CD4-positive, alpha-beta T cell treated with Interleukin-15 for 1 hour (primary cell): ENCODE measurements at regions not wholly inside any gene's neighbourhood (a gene's known extent, or its start where the extent isn't known, plus 50 kb on each side); places are given as distances from the start of the nearest gene placed in this dataset.
"Not testable (repeated sequence)": the region's sequence is repeated elsewhere in the genome, so short reads cannot be mapped to it uniquely, and the experiment has no call there.

Experiments used
- DNase-seq: peaks from one replicate; pipeline ENCODE4 v3.0.0-alpha.2; 2020

DNA sequence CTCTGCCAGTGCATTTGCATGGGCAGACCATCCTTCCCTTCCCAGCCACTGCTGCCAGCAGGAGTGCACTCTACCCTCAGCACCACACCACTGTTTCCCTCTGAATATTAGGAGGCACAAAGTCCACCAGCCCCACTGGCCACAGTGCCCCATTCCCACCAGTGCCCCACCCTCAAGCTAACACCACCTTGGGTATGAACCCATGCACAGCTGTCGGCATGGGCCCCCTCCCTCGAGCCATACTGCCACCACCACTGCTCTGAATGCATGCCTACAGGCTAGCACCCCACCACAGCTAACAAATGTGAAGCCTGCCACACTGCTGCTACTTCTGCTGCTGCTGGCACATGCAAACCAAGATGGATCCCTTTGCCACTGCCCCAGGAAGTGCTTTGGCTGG lies 810.4 kb downstream of the TRAM1L1 start:
- DNase-seq: no peak

DNA sequence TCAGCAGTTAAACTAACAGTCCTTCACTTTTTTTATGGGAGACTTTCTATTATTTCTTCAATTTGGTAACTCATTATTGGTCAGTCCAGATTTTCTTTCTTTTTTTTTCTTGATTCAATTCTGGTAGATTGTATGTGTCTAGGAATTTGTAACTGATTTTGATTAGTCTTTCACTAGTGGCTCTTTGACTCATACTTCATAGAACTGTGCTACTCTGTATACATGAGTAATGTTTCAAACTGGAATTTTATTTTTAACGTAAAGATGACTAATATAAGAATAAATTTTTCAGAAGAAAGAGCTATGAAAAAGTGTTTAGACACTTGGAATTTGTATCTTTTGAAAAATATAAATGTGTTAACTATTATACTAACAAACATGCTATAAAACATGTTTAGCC lies 813.0 kb downstream of the TRAM1L1 start:
- no peak for DNase-seq

DNA sequence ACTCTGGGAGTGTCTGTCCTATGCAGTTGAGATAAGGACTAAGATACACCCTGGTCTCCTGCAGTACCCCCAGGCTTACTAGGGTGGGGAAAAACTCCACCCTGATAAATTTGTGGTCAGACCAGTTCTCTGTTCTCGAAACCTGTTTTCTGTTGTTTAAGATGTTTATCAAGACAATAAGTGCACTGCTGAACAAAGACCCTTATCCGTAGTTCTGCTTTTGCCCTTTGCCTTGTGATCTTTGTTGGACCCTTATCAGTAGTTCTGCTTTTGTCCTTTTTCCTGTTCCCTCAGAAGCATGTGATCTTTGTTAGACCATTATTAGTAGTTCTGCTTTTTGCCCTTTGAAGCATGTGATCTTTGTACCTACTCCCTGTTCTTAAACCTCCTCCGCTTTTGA lies 824.4 kb downstream of the TRAM1L1 start:
- DNase-seq: not testable (repeated sequence)

DNA sequence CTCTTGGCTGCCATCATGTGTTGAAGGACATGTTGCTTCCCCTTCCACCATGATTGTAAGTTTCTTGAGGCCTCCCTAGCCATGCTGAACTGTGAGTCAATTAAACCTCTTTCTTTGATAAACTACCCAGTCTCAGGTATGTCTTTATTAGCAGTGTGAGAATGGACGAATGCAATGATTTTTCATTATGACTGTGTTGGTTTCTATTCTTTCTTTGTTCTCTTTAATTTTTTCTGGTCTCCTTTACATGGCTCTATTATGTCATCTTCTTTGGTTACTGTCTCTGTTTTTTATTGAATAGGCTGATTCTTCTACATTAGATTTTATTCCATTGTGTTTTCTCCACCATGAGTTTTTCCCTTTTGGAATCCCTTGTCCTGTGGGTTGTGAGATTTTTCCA lies 840.6 kb downstream of the TRAM1L1 start:
- no peak for DNase-seq

DNA sequence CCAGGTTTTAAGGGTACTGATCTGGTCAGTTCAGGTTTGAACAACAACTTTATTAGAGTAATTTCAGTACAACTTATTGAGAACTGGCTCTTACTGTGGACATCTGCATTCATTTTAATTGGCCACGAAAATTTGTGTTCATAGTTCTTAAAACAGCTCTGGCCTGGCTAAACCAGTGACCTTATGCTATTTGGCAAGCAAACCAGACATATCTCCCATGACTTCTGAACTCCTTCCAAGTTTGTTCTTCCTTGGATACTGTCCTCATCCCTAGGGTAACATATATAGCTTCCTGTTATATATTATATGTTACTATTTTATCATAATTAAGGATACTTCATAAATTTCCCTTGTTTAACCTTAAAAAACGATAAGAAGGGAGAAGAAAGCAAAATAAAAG lies 841.9 kb downstream of the TRAM1L1 start:
- no peak for DNase-seq

DNA sequence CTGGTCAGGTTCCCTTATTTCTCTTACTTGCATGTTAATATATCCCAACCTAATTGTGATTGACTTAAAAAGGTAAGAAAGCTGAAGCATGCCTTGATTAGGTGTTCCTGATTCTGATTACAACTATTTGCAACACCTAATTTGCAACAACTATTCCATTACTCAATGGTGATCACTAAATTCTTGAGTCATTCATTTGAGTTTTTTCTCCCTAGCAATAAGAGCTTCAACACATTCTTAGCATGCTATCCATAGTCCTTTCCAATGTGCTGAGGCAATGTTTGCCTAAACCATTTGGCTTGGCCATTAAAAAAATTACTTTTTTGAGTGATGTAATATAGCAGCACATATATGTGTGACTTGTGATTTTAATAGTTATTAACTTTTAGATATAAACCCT lies 851.4 kb downstream of the TRAM1L1 start:
- DNase-seq: no peak

DNA sequence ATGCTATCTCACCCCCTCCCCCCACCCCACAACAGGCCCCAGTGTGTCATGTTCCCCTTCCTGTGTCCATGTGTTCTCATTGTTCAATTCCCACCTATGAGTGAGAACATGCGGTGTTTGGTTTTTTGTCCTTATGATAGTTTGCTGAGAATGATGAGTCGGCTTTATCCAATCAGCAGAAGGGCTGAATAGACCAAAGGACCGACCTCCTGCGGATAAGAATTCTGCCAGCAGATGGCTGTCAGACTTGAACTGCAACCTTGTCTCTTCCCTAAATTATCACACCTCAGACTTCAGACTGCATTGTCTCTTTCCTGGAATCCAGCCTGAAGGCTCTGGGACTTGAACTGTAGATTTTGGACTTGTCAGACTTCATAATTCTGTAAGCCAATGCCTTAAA lies 853.4 kb downstream of the TRAM1L1 start:
- not testable (repeated sequence) for DNase-seq

DNA sequence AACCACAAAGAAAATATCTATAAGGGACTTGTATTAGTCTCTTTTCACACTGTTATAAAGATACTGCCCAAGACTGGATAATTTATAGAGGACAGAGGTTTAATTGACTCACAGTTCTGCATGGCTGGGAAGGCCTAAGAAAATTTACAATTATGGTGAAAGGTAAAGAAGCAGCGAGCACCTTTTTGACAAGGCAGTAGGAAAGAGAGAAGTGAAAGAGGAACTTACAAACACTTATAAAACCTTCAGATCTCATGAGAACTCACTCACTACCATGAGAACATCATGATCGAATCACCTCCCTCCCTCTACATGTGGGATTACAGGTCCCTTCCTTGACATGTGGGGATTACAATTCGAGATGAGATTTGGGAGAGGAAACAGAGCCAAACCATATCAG lies 856.0 kb downstream of the TRAM1L1 start:
- DNase-seq: no peak

DNA sequence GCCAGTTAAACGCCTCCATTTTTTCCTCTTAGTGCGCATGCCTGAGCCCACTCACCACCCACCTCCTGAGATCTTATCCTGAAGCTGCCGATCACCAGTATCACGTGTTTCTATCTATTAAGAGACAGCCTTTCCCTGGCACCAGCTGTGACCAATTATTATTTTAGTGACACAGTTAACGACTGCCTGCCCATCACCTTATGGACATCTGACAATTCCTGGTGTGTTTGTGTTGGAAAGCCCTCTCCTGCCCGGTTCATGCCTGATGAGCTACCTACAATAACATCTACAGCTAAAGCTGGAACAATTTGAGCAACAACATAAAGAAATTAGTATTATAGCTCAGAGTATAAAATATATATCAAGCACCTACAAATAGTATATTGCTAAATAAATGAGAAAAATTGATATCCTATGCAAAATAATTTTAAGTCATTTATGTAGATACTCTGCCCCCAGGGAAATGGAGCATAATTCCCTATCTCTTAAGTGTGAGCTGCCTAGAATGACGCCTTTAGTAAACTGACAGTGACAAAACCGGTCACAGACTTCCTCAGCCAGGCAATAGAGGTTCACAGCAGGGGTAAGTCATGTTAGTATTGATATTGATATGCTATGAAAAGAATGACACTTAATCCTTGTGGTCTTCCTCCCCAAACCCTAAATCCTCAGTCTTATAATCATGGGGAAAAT lies 862.2 kb downstream of the TRAM1L1 start:
- DNase-seq: no peak

DNA sequence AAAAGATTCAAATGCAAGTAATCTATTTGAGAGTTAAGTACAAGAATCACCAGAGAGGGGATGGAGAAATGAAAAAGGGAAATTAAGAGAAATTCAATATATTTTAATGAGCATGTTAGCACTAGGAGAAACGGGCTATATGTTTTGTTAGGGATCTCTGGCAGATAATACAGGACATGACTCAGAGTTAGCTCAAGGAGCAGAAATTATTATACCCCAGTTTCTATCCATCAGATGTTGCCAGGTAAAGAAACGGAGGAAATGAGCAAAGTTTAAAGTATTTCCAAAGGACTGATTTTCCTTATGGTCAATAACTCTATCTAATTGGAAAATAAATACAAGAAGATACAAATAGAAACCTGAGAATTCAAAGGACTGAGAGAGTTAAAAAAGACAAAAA lies 867.6 kb downstream of the TRAM1L1 start:
- no peak for DNase-seq

DNA sequence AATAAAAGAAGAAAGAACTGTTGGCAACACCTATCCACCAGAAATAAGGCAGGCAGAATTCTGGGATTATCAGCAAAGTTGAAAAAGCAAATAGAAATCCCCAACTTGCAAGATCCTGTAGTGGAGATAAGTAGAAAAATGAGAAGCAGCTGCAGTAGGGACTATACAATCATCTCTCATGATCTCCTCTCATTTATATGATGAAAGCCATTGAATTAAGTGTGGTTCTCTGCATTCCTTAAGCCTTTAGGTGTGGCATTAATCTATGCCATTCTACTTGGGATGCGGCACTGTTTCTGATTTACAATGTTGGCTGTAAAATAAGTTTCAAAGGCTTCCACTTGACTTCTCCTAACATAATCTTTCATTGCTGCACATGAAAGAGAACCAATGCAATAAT lies 869.8 kb downstream of the TRAM1L1 start:
- no peak for DNase-seq

DNA sequence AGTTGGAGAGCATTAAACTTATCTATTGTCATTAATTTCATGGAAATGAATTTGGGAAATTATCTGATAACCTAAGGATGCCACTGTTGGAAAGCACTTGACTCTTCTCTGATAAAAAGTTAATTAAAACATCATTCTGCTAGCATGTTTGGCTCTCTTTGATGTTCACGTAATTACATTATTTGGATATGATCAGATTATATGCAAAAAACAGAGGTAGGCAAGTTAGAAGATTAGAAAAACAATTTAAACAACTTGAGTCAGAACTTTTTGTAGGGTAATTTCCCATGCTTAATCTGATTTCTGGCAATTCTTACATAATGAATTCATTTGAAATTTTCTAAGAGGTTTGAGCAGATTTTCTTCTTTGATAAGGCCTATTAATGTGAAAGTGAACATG lies 882.9 kb downstream of the TRAM1L1 start:
- DNase-seq: no peak

DNA sequence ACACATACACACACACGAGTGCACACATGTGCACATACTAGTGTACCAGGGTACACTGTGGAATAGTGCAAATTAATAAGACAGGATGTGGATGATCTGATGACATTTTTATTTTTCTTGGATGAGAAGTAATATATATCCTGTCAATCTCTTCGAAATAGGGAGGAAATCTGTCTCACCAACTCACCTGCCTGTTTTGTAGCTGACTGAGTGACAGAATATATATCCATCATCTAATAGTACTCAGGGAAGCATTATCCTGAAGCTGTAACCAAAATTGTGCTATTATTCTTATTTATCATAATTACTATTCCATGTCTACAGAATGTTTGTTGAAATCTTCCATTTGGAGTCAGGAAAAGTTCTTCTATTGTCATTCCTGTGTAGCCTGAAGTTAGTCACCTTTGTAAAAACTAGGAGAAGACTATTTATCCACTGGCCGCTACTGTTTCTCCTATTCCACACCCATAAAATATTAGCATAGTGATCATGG lies 888.0 kb downstream of the TRAM1L1 start:
- DNase-seq: no peak

DNA sequence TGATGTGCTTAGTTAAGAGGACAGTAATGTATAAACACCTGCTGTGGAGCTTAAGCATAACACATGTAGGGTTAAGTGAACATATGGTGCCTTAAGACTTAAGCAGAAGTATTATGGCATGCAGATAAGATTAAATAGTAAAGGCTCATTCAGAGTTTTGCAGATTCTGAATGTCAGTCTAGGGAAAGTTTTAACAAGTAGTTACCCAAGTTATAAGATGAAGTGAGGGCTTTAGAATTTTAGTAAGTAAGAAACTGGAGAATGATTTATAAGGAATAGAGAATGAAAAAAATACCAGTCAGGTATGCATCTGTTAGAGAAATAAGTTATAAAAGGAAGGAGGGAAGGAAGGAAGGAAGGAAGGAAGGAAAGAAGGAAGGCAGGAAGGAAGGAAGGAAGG lies 902.1 kb downstream of the TRAM1L1 start:
- DNase-seq: no peak

DNA sequence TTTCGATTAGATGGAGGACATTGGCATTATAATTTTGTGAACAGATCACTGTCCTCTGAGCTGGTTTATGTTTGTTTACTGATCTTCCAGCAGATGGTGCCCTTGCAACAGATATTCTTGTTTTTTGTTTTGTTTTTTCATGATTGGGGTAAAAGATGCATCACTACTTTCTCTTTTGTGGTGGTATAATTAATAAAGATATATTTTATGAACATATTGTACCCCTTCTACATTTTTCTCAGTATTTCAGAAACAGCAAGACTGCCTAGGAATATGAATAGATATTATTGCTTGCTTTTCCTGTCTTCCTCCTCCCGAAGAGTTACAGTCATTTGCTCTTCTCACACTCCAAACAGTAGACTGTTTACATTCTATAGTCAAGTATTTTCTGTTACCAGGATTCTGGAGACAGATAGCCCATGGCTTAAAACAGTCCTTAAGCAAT lies 905.2 kb downstream of the TRAM1L1 start:
- DNase-seq: no peak

DNA sequence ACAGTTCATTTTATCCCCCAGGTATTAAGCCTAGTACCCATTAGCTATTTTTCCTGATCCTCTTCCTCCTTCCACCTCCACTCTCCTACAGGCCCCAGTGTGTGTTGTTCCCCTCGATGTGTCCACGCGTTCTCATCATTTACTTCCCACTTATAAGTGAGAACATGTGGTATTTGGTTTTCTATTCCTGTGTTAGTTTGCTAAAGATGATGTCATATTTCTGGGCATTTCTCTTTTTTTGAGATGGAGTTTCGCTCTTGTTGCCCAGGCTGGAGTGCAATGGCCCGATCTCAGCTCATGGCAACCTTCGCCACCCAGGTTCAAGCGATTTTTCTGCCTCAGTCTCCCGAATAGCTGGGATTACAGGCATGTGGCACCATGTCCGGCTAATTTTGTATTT lies 934.0 kb downstream of the TRAM1L1 start:
- DNase-seq: not testable (repeated sequence)

DNA sequence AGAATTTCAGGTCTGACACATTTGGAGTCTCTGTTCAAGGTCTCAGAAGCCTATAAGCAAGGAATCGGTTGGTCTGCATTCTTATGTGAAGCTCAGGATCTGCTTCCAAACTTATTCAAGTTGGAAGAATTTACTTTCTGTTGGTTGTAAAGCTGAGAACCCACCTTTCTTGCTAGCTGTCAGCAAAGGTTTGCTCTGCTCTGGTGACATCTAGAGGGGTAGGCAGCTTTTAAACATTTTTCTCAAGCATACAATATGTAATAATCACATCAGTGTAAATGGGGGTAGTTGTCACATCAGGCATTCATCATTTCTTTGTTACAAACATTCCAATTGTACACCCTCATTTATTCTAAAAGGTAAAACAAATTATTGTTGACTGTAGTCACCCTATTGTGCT lies 935.2 kb downstream of the TRAM1L1 start:
- DNase-seq: no peak

DNA sequence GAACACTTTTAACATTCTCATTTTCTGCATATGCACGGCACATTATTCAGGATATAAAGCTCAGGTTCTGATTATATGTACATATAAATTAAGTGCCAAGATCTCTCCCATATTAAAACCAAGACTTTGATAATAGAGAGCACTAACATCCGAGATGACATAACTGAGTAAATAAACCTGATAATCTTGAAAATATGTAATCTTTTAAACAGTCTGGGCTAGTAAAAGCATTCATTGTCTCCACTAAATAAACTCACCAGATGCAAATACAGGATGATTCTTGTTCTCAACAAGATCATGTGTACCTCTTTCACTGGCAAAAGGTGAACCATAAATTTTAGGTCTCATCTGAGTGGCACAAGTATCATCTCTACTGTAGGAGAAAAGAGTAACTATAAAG lies 942.2 kb downstream of the TRAM1L1 start:
- no peak for DNase-seq

DNA sequence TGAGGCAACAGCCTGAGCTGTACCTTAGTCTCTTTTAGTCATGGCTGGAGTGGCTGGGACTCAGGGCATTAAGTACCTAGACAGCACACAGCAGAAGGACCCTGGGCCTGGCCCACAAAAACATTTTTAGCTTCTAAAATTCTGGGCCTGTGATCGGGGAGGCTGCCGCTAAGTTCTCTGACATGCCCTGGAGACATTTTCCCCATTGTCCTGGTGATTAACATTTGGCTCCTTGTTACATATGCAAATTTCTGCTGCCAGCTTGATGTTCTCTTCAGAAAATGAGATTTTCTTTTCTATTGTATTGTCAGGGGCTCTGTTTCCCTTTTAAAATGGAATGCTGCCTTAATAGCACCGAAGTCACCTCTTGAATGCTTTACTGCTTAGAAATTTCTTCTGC lies 952.4 kb downstream of the TRAM1L1 start:
- DNase-seq: no peak

DNA sequence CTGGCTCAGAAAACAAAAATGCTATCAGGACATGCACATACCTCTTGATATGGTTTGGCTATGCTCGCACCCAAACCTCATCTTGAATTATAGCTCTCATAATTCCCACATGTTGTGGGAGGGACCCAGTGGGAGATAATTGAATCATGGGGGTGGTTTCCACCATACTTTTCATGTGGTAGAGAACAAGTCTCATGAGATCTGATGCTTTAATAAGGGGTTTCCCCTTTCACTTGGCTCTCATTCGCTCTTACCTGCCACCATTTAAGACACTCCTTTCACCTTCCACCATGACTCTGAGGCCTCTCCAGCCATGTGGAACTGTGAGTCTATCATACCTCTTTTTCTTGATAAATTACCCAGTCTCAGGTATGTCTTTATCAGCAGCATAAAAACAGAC lies 958.6 kb downstream of the TRAM1L1 start:
- no peak for DNase-seq

DNA sequence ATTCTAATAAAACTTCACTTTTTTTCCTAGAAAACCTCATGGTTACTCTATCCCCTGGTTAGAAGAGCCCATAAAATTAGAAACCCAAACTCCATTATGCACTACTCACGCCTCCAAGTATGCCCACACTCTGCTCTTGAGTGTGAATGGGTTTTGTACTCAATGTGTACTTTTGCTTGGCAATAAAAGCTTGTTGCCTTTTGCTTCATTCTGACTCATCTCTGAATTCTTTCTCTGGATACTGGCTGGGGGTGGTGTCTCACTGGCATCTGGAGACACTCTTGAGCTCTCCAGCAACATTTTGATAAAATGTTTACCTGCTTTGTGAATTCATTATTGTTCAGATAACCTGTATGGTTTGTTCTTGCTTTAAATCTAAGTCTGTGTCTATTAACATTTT lies 963.3 kb downstream of the TRAM1L1 start:
- no peak for DNase-seq

DNA sequence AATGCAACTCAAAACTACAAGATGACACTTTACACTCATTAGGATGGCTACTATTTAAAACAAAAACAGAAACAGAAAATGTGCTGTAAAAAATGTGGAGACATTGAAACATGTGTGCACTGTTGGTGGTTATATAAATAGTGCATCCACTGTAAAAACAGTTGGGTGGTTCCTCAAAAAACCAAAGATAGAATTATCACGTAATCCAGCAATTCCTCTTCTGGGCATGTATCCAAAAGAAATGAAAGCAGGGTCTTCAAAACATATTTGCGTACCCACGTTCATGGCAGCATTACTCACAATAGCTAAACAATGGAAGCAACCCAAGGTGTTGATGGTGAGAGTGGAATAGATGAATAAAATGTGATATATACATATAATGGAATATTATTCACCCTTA lies 967.2 kb downstream of the TRAM1L1 start:
- no peak for DNase-seq

DNA sequence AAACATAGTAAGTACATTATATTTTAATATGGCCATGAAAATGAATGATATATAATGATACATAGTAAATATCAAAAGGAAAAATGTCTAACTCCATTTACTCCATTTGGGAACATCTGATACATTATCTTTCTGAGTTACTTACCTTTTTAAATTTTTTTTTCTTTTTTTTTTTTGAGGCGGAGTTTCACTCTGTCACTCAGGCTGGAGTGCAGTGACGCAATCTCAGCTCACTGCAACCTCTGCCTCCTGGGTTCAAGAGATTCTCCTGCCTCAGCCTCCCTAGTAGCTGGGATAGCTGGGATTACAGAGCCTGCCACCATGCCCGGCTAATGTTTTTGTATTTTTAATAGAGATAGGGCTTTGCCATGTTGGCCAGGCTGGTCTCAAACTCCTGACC lies 972.5 kb downstream of the TRAM1L1 start:
- not testable (repeated sequence) for DNase-seq

DNA sequence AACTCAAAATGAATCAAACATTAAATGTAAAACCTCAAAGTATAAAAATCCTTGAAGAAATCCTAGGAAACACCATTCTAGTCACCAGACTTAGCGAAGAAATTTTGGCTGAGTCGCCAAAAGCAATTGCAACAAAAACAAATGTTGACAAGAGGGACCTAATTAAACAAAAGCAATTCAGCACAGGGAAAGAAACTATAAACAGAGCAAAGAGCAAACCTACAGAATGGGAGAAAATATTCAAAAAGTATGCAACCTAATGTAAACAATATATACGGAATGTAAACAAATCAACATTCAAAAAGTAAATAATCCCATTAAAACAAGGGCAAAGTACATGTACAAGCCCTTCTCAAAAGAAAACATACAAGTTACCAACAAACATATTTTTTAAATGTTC lies 974.7 kb downstream of the TRAM1L1 start:
- no peak for DNase-seq

DNA sequence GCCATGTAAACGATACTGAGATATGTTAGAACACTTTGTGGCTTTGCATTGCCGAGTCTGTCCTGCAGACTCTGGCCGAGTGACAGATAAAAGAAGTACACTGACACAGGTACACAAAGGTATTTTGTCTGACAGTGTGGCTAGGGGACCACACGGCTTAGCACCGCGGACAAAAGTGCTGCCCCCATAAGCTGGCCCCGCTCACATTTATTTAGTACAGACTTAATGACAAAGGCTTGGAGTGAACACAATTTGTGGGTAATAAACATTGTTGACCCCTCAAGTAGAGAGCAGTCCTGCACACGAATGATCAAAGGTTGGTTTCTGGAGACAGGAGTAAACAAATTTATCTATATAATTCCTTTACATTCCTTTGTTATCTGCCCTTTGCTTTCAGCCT lies 976.8 kb downstream of the TRAM1L1 start:
- no peak for DNase-seq
